ENCODE measurements at regions not wholly inside any gene's neighbourhood (a gene's known extent, or its start where the extent isn't known, plus 50 kb on each side); places are given as distances from the start of the nearest gene placed in this dataset.

- no peak overlapping the region for H3K9ac ChIP-seq
- H3K79me2 ChIP-seq (ENCODE audit: insufficient read depth, low read depth): no peaks in the 10 kb centered on the region
- H3K4me1 ChIP-seq (ENCODE audit: low read depth, poor library complexity, severe bottlenecking): no peaks in the 10 kb centered on the region
- no peaks in the 10 kb centered on the region for H4K20me1 ChIP-seq (ENCODE audit: insufficient read depth)
- no peak overlapping the region for H2AFZ ChIP-seq (ENCODE audit: low read depth)
- no peak overlapping the region for H3K4me3 ChIP-seq (IDR thresholded peaks at IDR 0.05; ENCODE audit: insufficient read depth, low read depth, low read length)
- TF ChIP-seq CTCF (conservative IDR thresholded peaks at IDR 0.05; ENCODE audit: low read depth, low read length): no peak
- H3K27me3 ChIP-seq (ENCODE audit: insufficient read depth, low read depth): no peaks in the 10 kb centered on the region
- H3K4me2 ChIP-seq: no peak overlapping the region
- H3K27ac ChIP-seq: no peak overlapping the region
- H3K36me3 ChIP-seq (ENCODE audit: insufficient read depth): no peaks in the 10 kb centered on the region
These were observed 311.9 kb upstream of the RAB6C start for GRCh38 chr2:129667577-129667976.

- no peaks in the 10 kb centered on the region for H4K20me1 ChIP-seq (ENCODE audit: insufficient read depth)
These were observed 306.9 kb upstream of the RAB6C start for GRCh38 chr2:129672521-129672920.

GRCh38 chr2:129673234-129673633 lies 306.2 kb upstream of the RAB6C start:
- no peak for TF ChIP-seq CTCF (conservative IDR thresholded peaks at IDR 0.05; ENCODE audit: low read depth, low read length)
- no peak overlapping the region for H2AFZ ChIP-seq (ENCODE audit: low read depth)
- H3K27ac ChIP-seq: no peak overlapping the region
- H3K4me1 ChIP-seq (ENCODE audit: low read depth, poor library complexity, severe bottlenecking): no peaks in the 10 kb centered on the region
- no peak overlapping the region for H3K4me2 ChIP-seq
- no peak overlapping the region for H3K9ac ChIP-seq
- no peaks in the 10 kb centered on the region for H3K79me2 ChIP-seq (ENCODE audit: insufficient read depth, low read depth)
- H3K27me3 ChIP-seq (ENCODE audit: insufficient read depth, low read depth): no peaks in the 10 kb centered on the region
- H3K4me3 ChIP-seq (IDR thresholded peaks at IDR 0.05; ENCODE audit: insufficient read depth, low read depth, low read length): no peak overlapping the region
- no peaks in the 10 kb centered on the region for H3K36me3 ChIP-seq (ENCODE audit: insufficient read depth)
- no peaks in the 10 kb centered on the region for H4K20me1 ChIP-seq (ENCODE audit: insufficient read depth)

More at GRCh38 chr2:129672521-129672920, 306.9 kb upstream of the RAB6C start:
- Histone ChIP-seq H2AFZ (ENCODE audit: low read depth) (no peak overlapping the region), H3K4me1 (ENCODE audit: low read depth, poor library complexity, severe bottlenecking) (no peaks in the 10 kb centered on the region), H3K9ac (no peak overlapping the region), H3K79me2 (ENCODE audit: insufficient read depth, low read depth) (no peaks in the 10 kb centered on the region), H3K4me3 (IDR thresholded peaks at IDR 0.05; ENCODE audit: insufficient read depth, low read depth, low read length) (no peak overlapping the region), H3K27ac (no peak overlapping the region), H3K36me3 (ENCODE audit: insufficient read depth) (no peaks in the 10 kb centered on the region), H3K4me2 (no peak overlapping the region), H3K27me3 (ENCODE audit: insufficient read depth, low read depth) (no peaks in the 10 kb centered on the region)
- no peak for TF ChIP-seq CTCF (conservative IDR thresholded peaks at IDR 0.05; ENCODE audit: low read depth, low read length)

GRCh38 chr2:129673847-129674711 lies 305.4 kb upstream of the RAB6C start:
- H3K4me3 ChIP-seq (IDR thresholded peaks at IDR 0.05; ENCODE audit: insufficient read depth, low read depth, low read length): no peak overlapping the region
- no peak overlapping the region for H3K4me2 ChIP-seq
- H3K9ac ChIP-seq: no peak overlapping the region
- H3K27ac ChIP-seq: no peak overlapping the region
- H3K4me1 ChIP-seq (ENCODE audit: low read depth, poor library complexity, severe bottlenecking): no peaks in the 10 kb centered on the region
- no peaks in the 10 kb centered on the region for H3K36me3 ChIP-seq (ENCODE audit: insufficient read depth)
- TF ChIP-seq CTCF (conservative IDR thresholded peaks at IDR 0.05; ENCODE audit: low read depth, low read length): no peak
- H3K79me2 ChIP-seq (ENCODE audit: insufficient read depth, low read depth): no peaks in the 10 kb centered on the region
- H4K20me1 ChIP-seq (ENCODE audit: insufficient read depth): no peaks in the 10 kb centered on the region
- H3K27me3 ChIP-seq (ENCODE audit: insufficient read depth, low read depth): no peaks in the 10 kb centered on the region
- H2AFZ ChIP-seq (ENCODE audit: low read depth): no peak overlapping the region

Measured in KMS-11 (cell line).